VCaP (cell line): ENCODE measurements at regions not wholly inside any gene's neighbourhood (a gene's known extent, or its start where the extent isn't known, plus 50 kb on each side); places are given as distances from the start of the nearest gene placed in this dataset.

Source experiments
- H3K27ac ChIP-seq: fragments of 450-650 bp; 2 replicates; pipeline ENCODE4 v1.5.1; 2017
- TF ChIP-seq, protein P1 (sequence below): fragments of 450-650 bp; conservative IDR thresholded peaks from 2 replicates; pipeline ENCODE4 v1.5.1; 2017; ENCODE audit warnings: mild to moderate bottlenecking, moderate library complexity

DNA sequence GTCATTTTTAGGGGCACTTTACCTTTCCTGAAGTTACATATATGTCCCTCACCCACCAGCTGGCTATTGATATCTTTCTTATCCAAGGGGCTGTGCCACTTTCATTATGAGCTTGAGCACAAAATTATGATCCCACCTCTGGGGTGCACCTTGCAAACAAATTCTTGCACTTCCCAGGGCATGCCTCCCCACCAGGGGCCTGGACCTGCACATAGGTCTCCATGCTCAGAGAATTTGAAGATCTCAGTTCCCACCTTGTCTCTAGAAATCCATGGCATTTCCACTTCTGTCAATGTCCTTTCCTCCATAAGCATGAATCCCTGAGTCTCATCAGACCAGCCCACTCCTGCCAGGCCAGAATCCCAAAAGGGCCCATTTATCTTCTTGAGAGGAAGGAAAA lies 449.1 kb upstream of the REG3G start:
- H3K27ac ChIP-seq, result no peak overlapping the region
- TF ChIP-seq, protein P1, sequence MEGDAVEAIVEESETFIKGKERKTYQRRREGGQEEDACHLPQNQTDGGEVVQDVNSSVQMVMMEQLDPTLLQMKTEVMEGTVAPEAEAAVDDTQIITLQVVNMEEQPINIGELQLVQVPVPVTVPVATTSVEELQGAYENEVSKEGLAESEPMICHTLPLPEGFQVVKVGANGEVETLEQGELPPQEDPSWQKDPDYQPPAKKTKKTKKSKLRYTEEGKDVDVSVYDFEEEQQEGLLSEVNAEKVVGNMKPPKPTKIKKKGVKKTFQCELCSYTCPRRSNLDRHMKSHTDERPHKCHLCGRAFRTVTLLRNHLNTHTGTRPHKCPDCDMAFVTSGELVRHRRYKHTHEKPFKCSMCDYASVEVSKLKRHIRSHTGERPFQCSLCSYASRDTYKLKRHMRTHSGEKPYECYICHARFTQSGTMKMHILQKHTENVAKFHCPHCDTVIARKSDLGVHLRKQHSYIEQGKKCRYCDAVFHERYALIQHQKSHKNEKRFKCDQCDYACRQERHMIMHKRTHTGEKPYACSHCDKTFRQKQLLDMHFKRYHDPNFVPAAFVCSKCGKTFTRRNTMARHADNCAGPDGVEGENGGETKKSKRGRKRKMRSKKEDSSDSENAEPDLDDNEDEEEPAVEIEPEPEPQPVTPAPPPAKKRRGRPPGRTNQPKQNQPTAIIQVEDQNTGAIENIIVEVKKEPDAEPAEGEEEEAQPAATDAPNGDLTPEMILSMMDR, result no peak

DNA sequence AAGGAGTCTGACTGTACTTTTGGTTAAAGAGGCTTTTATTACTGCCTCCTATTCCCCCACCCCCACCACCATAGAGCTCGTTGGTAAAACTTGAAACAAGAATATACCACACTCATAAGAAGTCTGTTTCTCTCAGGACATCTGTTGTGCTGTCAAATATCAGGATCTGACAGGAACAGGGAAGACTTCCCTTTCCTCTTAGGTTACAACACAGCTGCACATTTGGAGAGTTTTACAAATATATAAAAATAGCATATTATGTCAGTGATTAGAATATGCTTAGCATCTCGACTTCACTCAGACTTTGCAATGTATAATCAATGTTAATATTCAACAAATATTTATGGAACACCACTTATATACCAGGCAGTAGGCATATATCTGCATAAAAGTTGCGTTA lies 439.6 kb upstream of the REG3G start:
- TF ChIP-seq, protein P1, result no peak
- no peak overlapping the region for H3K27ac ChIP-seq

GRCh38 chr2:78586316-78586715 lies 439.2 kb upstream of the REG3G start:
- no peak overlapping the region for H3K27ac ChIP-seq
- TF ChIP-seq, protein P1, result no peak

GRCh38 chr2:78589871-78590270 lies 435.6 kb upstream of the REG3G start:
- TF ChIP-seq, protein P1, result no peak
- H3K27ac ChIP-seq, result no peak overlapping the region

- no peak overlapping the region for H3K27ac ChIP-seq
- TF ChIP-seq, protein P1, result no peak
These were observed 433.0 kb upstream of the REG3G start for GRCh38 chr2:78592491-78592890.

DNA sequence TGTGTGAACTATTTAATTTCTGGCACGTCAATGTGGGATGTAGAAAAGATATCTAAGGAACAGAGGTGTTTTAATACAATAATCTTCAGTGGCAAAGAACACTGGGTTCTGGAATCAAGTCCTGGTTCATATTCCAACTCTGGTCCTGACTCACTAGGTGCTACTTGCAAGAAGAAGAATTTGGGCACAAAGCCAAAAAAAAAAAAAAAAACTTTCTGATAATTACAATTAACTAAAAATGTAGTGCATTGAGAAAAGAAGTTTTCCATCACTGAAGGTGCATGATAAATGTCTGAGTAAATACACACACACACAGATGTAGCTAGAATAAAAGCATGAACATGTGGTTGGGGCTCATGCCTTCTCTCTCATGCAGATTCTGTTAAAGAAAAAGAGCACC lies 424.4 kb upstream of the REG3G start:
- TF ChIP-seq, protein P1, result no peak
- H3K27ac ChIP-seq, result no peak overlapping the region

DNA sequence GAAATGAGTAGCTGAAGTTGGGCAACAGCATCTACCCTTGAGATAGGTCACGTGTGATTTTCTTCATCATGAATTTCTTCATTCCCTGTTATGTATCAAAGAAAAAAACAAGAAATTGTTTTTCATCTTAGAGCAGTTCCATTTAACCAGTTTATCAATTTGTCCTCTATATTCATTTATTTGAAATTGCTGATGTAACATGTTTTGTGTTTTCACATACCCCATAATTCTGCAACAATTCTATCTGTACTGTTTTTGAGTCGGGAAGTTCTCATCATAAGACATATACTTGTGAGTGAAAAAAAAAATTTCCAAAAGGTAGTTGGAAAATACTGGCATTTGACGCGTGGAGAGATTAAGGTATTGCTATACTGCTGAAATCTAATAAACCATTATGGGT lies 422.6 kb upstream of the REG3G start:
- TF ChIP-seq, protein P1, result no peak

DNA sequence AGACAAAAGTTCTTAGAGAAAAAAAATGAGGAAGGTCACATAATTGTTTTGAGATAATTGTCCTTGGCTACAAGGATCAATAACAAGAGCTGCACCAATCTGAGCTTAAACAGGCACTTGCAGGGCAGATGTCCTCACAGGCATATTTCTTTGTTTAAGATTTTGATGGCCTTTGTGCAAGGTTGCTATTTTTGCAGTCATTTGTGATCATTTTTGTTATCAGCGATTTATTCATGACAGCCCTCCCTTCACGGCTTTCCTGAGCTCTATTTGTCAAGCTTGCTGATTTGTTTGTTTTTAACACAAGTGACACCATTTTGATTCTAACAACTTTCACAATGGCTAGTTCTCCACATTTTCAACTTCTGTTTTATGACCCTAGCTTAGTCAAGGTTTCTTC lies 418.6 kb upstream of the REG3G start:
- TF ChIP-seq, protein P1, result no peak
- H3K27ac ChIP-seq, result no peak overlapping the region

More for the DNA sequence above, 422.6 kb upstream of the REG3G start:
- no peak overlapping the region for H3K27ac ChIP-seq
